ENCODE measurements at regions not wholly inside any gene's neighbourhood (a gene's known extent, or its start where the extent isn't known, plus 50 kb on each side); places are given as distances from the start of the nearest gene placed in this dataset.
A peak's percentile ranks its signal among the peaks of the same experiment; 100 is the strongest.

DNA sequence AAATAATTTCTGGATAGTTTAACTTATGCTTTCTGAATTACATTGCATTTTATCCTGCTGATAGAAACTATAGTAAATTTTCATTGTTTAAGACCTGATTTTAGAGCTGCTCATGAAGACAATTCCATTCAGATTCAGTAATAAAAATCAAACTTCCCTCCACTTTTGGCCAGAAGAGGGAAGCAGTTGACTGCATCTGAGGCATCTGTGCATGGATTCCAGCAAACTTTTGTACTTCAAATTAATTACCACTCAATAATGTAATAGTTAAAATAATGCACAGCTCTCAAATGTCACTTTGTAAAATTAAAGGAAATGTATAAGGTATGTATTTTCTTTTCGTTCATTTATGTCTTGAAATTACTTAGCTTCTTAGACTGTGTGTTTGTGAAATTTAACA is 64.2 kb upstream of the SLC35B3 start:
- Histone ChIP-seq H3K4me2 (ENCODE audit: insufficient read depth, low read length) (no peak overlapping the region), H3K79me2 (ENCODE audit: control insufficient read depth, insufficient read depth, low read length) (no peaks in the 10 kb centered on the region), H2AFZ (ENCODE audit: low read depth, low read length) (no peak overlapping the region), H4K20me1 (replicated peaks; ENCODE audit: control insufficient read depth, extremely low read depth, insufficient read depth, low read length) (no peaks in the 10 kb centered on the region), H3K36me3 (ENCODE audit: control insufficient read depth in 2 of 2, extremely low read depth in 1 of 2, insufficient read depth in 2 of 2, low read length in 2 of 2) (no peaks in the 10 kb centered on the region), H3K27me3 (ENCODE audit: control insufficient read depth in 2 of 2, insufficient read depth in 2 of 2, low read length in 2 of 2) (no peaks in the 10 kb centered on the region), H3K4me1 (ENCODE audit: control insufficient read depth, extremely low read depth, insufficient read depth, low read length) (no peaks in the 10 kb centered on the region), H3K27ac (ENCODE audit: insufficient read depth, low read depth, low read length) (no peak overlapping the region), H3K9me3 (replicated peaks; ENCODE audit: control insufficient read depth, insufficient read depth, low read length) (no peaks in the 10 kb centered on the region), H3K9me1 (replicated peaks; ENCODE audit: control insufficient read depth, extremely low read depth, insufficient read depth, low read length) (no peaks in the 10 kb centered on the region), H3K4me3 (replicated peaks in 1 of 3; ENCODE audit: insufficient read depth in 1 of 3, low read depth in 1 of 3, low read length in 3 of 3) (no peak overlapping the region), H3K9ac (replicated peaks; ENCODE audit: extremely low read depth, insufficient read depth, low read length) (no peak overlapping the region)
- CTCF ChIA-PET = interaction anchor here (0.6 to 2.1 kb wide), 7 partner anchors 9 to 1967 kb away, joined by 3 to 15 read pairs (median 3); no protein-coding TSS in a partner anchor
- no peak for DNase-seq (ENCODE audit: low read depth, low spot score)
- POLR2A ChIA-PET = no interaction called here
- intact Hi-C loops (cut with micrococcal nuclease) (no loop called here), dilution Hi-C loops (cut with MboI; ENCODE audit: extremely low pct_ligation_motif_present, low sequenced_read_pairs) (no loop called here)
- BruUV-seq (replicated peaks) = no TSS peak
- TF ChIP-seq GATA2 (IDR thresholded peaks at IDR 0.05; ENCODE audit: insufficient read depth, insufficient read length, low read depth, low read length) (no peak), EZH2 (IDR thresholded peaks at IDR 0.05; ENCODE audit: borderline replicate concordance, low read depth, low read length, severe bottlenecking) (no peak)
- TF ChIP-seq, protein P1, sequence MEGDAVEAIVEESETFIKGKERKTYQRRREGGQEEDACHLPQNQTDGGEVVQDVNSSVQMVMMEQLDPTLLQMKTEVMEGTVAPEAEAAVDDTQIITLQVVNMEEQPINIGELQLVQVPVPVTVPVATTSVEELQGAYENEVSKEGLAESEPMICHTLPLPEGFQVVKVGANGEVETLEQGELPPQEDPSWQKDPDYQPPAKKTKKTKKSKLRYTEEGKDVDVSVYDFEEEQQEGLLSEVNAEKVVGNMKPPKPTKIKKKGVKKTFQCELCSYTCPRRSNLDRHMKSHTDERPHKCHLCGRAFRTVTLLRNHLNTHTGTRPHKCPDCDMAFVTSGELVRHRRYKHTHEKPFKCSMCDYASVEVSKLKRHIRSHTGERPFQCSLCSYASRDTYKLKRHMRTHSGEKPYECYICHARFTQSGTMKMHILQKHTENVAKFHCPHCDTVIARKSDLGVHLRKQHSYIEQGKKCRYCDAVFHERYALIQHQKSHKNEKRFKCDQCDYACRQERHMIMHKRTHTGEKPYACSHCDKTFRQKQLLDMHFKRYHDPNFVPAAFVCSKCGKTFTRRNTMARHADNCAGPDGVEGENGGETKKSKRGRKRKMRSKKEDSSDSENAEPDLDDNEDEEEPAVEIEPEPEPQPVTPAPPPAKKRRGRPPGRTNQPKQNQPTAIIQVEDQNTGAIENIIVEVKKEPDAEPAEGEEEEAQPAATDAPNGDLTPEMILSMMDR (IDR thresholded peaks at IDR 0.05; ENCODE audit: extremely low read depth in 1 of 2, insufficient read depth in 1 of 2, low read depth in 1 of 2, low read length in 2 of 2) = peak in 1 of 2 donors; percentile 5
- FAIRE-seq = no peak

DNA sequence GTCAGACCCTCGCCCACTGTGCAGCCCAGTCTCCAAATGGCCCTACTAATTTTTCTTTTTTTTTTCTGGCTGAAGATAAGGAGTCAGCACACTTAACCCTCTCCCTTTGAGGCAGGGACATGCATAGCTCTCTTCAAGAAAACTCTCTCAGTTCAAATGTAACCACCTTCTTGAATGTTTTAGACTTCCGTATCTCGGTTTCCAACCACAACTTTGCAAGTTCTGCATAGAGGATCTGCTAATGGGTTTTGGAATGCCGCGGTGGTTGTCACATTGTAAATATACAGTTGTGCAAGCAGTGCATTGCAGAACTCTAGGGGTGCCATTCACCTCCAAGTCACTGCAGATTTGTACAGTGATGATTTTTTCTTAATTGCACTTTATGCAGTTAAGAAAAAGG is 59.4 kb upstream of the SLC35B3 start:
- TF ChIP-seq, protein P2, sequence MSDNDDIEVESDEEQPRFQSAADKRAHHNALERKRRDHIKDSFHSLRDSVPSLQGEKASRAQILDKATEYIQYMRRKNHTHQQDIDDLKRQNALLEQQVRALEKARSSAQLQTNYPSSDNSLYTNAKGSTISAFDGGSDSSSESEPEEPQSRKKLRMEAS (IDR thresholded peaks at IDR 0.05; ENCODE audit: insufficient read depth, insufficient read length) = no peak
- TF ChIP-seq, protein P1 (IDR thresholded peaks at IDR 0.05; ENCODE audit: extremely low read depth in 1 of 2, insufficient read depth in 1 of 2, low read depth in 1 of 2, low read length in 2 of 2) = no peak
- TF ChIP-seq POLR2AphosphoS5 (IDR thresholded peaks at IDR 0.05; ENCODE audit: insufficient read depth, low read depth, low read length) (no peak), POLR2A (IDR thresholded peaks at IDR 0.05; ENCODE audit: low read depth, low read length) (no peak), EZH2 (IDR thresholded peaks at IDR 0.05; ENCODE audit: borderline replicate concordance, low read depth, low read length, severe bottlenecking) (no peak), MYC (IDR thresholded peaks at IDR 0.05; ENCODE audit: low read depth, low read length) (no peak), GATA2 (IDR thresholded peaks at IDR 0.05; ENCODE audit: insufficient read depth, insufficient read length, low read depth, low read length) (no peak)
- Histone ChIP-seq H3K9ac (replicated peaks; ENCODE audit: extremely low read depth, insufficient read depth, low read length) (no peak overlapping the region), H3K4me3 (replicated peaks in 1 of 3; ENCODE audit: insufficient read depth in 1 of 3, low read depth in 1 of 3, low read length in 3 of 3) (no peak overlapping the region), H3K27ac (ENCODE audit: insufficient read depth, low read depth, low read length) (no peak overlapping the region), H3K27me3 (ENCODE audit: control insufficient read depth in 2 of 2, insufficient read depth in 2 of 2, low read length in 2 of 2) (no peaks in the 10 kb centered on the region), H3K9me3 (replicated peaks; ENCODE audit: control insufficient read depth, insufficient read depth, low read length) (no peaks in the 10 kb centered on the region), H4K20me1 (replicated peaks; ENCODE audit: control insufficient read depth, extremely low read depth, insufficient read depth, low read length) (no peaks in the 10 kb centered on the region), H3K79me2 (ENCODE audit: control insufficient read depth, insufficient read depth, low read length) (no peaks in the 10 kb centered on the region), H3K9me1 (replicated peaks; ENCODE audit: control insufficient read depth, extremely low read depth, insufficient read depth, low read length) (no peaks in the 10 kb centered on the region), H3K4me1 (ENCODE audit: control insufficient read depth, extremely low read depth, insufficient read depth, low read length) (no peaks in the 10 kb centered on the region), H3K36me3 (ENCODE audit: control insufficient read depth in 2 of 2, extremely low read depth in 1 of 2, insufficient read depth in 2 of 2, low read length in 2 of 2) (no peaks in the 10 kb centered on the region), H3K4me2 (ENCODE audit: insufficient read depth, low read length) (no peak overlapping the region), H2AFZ (ENCODE audit: low read depth, low read length) (no peak overlapping the region)
- FAIRE-seq (no peak), DNase-seq (ENCODE audit: low read depth, low spot score) (no peak)
- intact Hi-C loops (cut with micrococcal nuclease) (no loop called here), dilution Hi-C loops (cut with MboI; ENCODE audit: extremely low pct_ligation_motif_present, low sequenced_read_pairs) (no loop called here)
- no TSS peak for BruUV-seq (replicated peaks)
- ChIA-PET CTCF (no interaction called here), POLR2A (no interaction called here)
